HG02840 (cell line): ENCODE measurements at regions not wholly inside any gene's neighbourhood (a gene's known extent, or its start where the extent isn't known, plus 50 kb on each side); places are given as distances from the start of the nearest gene placed in this dataset.
"Not testable (repeated sequence)": the region's sequence is repeated elsewhere in the genome, so short reads cannot be mapped to it uniquely, and the experiment has no call there.

Source experiments
- ATAC-seq: cut with Tn5 transposase; IDR thresholded peaks from one replicate; pipeline ENCODE4 v1.9.1; 2021; ENCODE audit warnings: mild to moderate bottlenecking, moderate library complexity, moderate number of reproducible peaks; ENCODE audit not compliant: unreplicated experiment, low FRiP score

DNA sequence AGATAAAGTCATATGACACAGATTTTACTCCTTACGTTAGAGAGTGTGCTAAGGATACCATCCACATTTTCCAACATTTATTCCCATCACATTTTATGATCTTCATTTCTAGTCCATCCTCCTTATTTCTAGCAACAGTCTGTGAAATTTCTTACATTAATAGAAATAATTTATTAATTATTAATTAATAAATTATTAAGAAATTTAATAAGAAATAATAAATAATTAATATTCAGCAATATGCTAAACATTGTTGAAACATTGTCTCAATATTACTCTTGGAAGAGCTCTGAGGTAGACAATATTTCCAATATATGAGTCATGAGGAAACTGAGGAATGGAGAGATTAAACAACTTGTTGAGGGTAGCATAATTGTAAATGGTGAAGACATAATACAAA is 1742.5 kb upstream of the CDH6 start:
- not testable (repeated sequence) for ATAC-seq

DNA sequence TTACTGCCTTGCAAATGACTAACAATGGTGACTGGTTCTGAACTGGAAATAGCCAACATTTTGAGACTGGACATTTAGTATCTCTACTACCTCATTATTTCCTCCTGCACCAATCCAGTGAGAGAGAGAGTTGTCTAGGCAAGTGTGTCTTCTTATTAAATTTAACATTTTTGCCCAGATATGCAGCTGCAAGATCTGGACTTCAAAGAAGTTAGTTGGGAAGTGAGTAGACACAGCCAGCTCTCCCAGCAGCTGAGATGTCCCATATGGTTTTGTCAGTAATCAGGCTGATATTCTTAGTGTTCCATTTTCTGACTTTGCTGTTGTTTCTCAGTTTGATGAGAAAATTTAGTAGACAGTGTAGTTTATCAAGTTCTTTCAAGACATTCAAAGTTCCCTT is 1778.8 kb upstream of the CDH6 start:
- ATAC-seq = no peak

DNA sequence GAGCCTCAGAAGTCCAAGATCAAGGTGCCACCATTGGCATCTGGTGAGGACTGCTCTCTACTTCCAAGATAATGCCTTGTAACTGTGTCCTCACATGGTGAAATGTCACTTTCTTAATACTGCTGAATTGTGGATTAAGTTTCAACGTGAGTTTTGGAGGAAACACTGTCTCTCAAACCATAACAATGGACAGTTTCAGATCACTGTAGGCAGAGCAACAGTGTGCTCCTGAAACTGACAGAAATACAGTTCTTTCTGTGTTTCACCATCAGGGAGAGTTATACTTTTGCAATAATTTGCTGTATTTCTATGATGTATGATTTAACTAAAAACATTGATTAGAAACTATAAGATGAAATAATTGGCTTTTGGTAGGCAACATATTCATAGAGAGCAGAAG is 1780.5 kb upstream of the CDH6 start:
- no peak for ATAC-seq

DNA sequence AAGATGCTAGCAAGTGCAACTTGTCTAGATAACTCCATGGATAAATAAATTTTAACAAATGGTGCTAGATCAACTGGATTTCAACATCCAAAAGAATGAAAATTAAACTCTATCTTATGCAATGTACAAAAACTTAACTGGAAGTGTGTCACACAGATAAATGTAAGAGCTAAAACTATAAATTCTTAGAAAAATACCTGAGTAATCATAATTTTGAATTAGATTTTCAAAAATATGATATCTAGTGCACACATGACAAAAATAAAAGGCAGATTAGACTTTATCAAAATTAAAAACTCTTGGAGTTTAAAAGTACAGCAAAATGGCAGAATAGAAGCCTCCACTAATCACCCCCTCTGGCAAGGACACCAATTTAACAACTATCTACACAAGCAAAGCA is 1791.2 kb upstream of the CDH6 start:
- ATAC-seq = no peak

DNA sequence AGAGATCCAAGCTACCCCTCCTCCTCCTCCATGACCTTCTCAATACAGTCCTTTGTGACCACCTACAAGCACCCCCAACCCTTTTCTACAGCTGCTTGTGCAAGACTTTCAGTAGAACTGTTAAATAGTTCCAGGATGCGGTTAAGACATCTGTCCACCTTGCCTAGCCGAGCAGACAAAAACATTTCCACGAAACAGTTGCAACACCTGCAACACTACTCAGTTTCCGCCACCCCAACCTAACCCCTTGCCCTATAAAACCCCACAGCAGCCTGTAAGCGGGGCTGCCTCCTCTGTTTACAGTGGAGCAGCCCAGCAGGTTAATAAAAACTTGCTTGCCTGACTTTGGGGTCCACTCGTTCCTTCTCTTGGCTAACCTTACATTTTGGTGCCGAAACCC is 1803.5 kb upstream of the CDH6 start:
- no peak for ATAC-seq

DNA sequence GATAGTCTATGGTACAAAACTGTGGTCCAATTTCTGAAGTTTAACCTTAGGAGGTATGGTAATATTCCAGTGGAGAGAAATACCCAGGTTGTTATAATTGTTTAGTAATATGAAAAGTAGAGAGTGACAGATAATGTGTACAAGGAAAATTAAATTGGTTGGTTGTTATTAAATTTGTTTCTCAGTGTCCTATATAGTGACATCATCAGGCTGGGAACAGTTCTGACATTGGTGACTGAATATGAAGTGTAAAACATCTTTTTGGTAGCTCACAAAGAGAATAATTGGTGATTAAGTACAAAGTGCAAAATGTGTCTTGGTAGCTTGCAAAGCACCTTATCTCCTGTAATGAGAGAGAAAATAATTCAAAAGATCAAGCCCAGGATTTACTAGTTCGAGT is 1806.1 kb upstream of the CDH6 start:
- no peak for ATAC-seq

DNA sequence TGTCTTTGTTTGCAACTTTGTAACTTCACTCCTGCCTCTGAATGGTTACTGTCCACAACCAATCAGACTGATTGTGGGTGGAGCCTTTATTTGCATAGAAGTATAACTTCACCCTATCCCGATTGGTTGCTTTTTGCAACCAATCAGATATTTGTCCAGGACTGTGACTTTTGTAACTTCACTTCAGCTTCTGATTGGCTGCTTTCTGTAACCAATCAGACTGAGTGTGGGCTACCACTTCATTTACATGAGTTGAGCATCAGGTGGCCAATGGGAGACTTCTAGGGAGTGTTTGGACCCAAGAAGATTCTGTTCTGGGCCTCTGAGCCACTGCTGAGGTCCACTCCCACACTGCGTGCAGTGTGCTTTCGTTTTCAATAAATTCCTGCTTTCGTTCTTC is 1810.7 kb upstream of the CDH6 start:
- no peak for ATAC-seq

DNA sequence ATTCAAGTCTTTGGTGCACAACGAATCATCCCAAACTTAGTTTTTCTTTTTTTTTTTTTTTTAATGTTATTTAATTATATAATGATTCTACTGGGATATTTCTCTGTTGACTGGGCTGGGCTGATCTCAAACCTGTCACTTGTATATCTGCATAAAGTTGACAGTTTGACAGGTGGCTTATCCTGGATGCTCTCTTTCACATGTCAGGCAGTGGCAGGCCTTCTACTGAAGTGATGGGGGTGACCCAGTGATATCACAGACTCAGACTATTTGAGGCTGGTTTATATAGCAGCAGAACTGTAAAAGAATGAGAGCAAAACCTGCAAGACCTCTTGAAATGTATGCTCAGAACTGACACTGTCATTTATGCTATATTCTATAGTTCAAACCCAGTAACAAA is 1813.5 kb upstream of the CDH6 start:
- ATAC-seq = no peak

DNA sequence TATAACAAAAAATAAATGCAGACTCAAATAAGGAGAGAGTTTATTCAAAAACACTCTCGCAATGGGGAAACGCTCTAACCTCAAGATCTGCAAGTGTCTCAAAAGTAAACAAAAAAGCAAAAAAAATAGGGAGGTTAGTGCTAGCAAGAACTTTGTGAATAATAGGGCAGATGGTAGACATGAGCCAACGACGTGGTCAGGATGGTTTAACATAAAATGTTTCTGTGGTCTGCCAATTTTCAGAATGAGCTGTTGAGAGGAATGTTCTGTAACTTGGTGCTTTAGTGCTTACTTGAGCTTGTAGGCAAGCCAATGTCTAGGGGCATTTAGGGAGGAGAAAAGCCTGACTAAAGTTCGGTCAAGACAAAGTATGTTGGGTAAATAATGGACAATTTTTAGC is 1813.9 kb upstream of the CDH6 start:
- ATAC-seq = no peak

DNA sequence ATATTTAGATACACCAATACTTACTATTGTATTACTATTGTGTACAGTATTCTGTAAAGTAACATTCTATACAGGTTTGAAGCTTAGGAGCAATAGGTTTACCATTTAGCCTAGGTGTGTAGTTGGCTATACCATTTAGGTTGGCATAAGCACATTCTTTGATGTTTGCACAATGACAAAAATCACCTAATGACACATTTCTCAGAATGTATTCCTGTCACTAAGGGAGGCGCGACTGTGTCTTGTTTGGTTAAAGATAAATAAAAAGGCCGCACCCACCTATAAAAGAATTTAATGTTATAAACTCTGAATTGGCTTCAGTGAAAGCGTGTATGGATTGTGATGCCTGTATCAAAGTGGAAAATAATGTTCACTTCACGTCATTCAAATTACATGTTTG is 1815.4 kb upstream of the CDH6 start:
- ATAC-seq = no peak

DNA sequence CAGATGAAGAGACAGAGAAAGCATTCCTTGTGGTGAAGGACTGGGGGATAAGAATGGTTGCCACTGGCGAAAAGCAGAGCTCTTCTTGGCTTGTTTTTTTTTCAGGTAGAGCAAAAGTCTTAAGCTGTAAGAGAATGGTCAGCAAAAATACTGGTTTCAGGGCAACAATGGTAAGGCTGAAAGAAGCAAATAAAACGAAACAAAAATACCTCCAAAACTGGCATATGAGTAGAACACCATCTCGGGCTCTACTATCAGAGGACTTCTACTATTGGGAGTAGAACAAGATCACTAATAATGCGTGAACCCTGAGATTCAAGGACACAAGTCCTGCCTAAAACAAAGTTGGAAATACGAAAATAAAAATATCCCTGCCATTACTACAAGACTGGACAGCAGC is 1823.2 kb upstream of the CDH6 start:
- no peak for ATAC-seq

DNA sequence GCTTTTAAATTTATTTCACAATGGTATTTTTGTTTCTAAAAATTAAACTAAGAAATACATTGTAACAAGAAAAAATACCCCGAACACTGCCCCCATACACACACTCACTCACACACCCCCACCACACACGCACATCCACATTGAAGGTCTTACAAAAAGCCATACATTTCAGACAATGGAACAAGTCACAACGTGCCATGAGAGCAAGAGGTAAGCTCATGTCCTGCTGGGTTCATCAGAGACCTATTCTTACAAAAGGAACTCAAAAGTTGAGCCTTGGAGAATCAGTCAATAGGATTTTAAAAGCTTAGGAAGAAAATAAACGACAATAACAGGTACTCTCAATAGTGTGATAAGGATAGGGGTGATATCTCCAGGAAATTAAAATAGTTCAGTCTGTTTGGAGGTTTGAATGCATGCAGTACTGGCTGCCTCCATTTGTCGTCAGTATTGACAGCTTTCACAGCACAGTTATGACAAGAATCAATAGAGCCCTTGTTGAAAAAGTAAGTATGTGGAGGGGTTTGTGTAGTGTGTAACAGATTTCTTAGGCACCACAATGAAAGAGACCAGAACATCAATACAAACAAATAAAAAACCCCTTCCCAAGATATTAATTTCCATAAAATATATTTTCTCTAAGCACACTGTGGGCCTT is 1826.2 kb upstream of the CDH6 start:
- ATAC-seq = no peak

DNA sequence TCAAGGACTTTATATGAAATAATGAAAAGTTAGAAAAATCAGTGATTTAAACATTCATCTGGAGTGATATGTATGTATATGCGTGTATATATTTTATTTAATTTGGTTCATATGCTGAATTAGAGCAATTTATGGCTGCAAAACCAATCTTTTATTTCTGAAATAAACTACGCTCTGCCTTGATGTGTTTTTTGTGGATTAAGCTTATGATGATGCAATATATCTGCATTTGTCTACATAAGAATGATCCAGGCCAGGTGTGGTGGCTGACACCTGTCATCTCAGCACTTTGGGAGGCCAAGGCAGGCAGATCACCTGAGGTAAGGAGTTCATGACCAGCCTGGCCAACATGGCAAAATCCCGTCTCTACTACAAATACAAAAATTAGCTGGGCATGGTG is 1842.3 kb upstream of the CDH6 start:
- ATAC-seq = no peak

DNA sequence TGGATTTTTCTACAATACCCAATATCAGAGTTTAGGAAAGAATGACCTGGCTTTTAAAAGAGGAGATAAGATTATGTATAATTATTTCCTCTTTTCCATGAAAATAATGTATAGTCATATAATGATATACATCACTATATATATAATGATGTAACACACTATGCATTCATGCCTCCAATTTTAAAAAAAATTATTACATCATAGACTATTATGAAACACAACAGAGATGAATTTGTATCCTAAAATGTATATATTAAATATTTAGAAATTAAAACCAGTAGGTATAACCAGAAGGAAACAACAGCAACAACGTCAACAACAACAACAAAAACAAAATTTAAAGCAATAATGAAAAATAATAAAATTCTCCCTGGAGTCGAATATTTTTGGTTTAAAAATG is 1856.5 kb upstream of the CDH6 start:
- ATAC-seq = no peak

DNA sequence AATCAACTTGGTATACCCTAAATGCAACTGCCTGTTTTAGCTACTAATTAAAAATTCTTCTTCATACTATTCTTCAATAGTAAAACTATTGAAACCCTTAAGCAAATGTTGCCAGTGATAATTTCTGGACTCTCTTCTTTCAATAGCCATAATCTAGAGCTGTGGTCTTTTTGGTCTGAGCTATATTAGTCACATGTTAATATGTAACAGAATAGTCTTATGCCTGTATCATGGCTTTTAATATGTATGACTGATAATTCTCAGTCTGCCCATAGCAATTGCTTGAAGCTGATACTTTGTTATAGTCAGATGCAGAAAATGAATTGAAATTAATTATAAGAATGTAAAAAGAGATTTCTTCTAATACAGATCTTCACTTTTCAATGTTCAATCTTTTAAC is 1871.9 kb upstream of the CDH6 start:
- no peak for ATAC-seq

DNA sequence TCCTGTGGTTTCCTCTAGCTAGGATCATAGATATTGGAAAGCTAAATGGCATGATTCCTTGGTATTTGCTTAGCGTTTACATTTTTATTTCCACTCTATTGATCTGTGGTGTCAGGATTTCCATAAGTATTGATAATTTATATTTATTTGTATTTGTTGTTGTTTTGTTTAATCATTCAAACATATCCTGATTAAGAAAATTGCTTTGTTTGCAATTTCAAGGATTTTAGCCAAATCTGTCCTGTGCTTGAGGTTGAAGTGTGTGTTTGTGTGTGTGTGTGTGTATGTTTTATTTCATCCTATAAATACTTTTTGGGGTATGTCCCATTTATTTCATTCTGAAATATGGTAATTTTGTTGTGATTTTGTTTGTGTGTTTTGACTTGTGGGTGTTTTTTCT is 1884.1 kb upstream of the CDH6 start:
- no peak for ATAC-seq

DNA sequence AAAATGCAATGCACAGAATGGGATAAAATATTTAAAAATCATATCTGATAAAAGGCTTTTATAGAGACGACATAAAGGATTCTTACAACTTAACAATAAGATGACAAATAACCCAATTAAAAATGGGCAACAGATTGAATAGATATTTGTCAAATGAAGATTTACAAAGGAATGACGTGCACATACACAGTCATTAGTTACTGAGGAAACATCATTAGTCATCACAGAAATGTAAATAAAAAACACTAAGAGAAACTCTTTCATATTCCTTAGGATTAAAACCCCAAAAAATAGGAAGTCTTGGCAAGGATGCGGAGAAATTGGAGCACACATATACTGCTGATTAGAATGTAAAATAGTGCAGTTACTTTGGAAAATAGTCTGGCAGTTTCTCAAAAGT is 1886.0 kb upstream of the CDH6 start:
- ATAC-seq = no peak

DNA sequence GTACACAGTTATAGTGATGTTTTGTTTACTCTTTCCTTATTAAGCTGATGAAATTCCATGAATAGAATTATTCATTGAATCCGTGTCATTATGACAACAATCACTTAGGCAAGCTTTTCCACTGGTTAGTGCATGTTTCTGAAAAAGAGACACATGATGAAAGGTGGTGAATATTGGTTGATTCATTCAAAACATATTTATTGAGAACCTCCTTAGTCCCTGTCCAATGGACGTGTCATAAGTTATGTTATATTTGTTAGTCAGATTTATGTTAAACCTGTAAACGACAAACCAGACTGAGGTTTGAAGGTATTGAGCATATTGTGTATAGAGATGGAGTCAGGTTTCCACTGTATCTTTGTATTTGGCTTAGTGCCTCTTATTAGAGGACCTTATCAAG is 1888.9 kb upstream of the CDH6 start:
- ATAC-seq = no peak

DNA sequence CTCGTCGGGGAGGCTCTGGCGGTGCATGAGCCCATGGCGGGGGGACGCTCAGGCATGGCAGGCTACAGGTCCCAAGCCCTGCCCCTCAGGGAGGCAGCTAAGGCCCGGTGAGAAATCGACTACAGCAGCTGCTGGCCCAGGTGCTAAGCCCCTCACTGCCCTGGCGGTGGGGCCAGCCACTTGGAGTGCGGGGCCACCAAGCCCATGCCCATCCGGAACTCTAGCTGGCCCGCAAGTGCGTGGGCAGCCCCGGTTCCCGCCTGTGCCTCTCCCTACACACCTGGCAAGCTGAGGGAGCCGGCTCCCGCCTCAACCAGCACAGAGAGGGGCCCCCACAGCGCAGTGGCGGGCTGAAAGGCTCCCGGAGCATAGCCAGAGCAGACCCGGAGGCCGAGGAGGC is 1896.9 kb upstream of the CDH6 start:
- ATAC-seq = no peak

DNA sequence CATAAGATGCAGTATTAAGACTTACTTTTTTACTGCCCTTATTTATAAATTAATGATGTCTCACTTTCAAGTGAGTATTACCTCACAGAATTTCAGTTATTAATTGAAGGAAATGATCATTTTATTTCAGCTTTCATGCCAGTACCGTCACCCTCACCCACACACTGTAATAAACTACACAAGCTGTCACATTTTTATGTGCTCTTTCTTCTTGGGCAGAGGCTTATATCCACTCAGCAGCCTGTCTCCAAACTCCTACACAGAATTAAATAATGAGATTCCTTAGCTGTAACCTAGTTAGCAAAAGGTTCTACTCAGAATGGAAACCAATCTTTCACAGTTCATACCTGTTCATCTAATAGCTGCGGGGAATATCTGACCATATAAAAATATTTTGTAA is 1915.8 kb upstream of the CDH6 start:
- no peak for ATAC-seq

DNA sequence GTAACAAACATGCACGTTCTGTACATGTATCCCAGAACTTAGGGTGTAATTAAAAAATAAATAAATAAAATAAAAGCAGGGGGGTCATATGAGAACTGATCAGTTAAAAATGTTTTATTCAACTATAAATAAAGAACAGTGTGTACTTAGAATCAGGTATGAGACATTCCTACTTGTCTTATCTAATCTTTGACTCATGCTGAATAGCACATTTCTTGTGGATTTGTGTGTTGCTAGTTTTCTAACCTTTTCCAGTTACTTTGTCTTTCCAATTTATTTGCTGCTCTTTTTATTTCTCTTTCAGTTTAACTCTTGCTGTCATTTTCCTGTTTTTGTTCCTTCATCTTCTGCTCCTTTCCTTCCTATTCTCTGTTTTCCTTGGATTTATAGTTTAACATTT is 1917.1 kb upstream of the CDH6 start:
- ATAC-seq = no peak

DNA sequence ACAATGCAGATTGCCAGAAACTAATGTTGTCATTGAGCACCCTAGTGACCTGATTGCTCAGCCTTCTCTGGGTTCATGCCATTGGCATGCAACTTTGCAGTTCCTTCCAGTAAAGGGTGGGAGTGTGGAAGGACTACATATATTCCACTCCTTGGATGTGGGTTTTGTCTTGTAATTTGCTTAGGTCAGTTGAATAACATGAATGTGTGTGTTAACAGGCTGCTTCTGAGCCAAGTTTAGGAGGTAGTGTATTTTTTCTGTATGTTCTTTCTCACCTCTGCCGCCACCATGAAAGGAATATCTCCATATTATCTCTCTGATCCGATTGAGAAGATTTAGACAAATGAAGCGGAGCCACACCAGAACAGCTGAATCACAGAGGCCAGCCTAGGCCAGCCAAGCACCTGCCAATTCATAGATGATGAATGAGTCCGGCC is 1929.6 kb upstream of the CDH6 start:
- ATAC-seq = no peak
